Keratinocyte (primary cell): ENCODE measurements at regions not wholly inside any gene's neighbourhood (a gene's known extent, or its start where the extent isn't known, plus 50 kb on each side); places are given as distances from the start of the nearest gene placed in this dataset.

Experiments
- DNase-seq: peaks from one replicate; pipeline ENCODE4 v3.0.0-alpha.2; 2011; ENCODE audit warnings: low read depth, missing footprints, low spot score
- FAIRE-seq: peaks from 2 replicates; lab custom pipeline; 2011; peaks lifted over from hg19 to GRCh38; lab: Jason Lieb, UNC
- H2AFZ ChIP-seq: 2 replicates; pipeline ENCODE4 v1.6.0; 2012; ENCODE audit warnings: low read length, control low read depth, inconsistent platforms; ENCODE audit not compliant: control insufficient read depth
- H3K27ac ChIP-seq: 2 replicates; pipeline ENCODE4 v1.5.1; 2011; ENCODE audit warnings: low read length; ENCODE audit not compliant: control insufficient read depth, insufficient read depth
- H3K27me3 ChIP-seq: 3 replicates; pipeline ENCODE4 v1.6.0; 2011; ENCODE audit warnings: low read length; ENCODE audit not compliant: control insufficient read depth, insufficient read depth; ENCODE audit errors: extremely low read depth
- H3K36me3 ChIP-seq, 2 experiments: 2 replicates in 1 of 2; 3 replicates in 1 of 2; pipeline ENCODE4 v1.5.1; 2011; ENCODE audit warnings: low read length in 2 of 2, mild to moderate bottlenecking in 1 of 2; ENCODE audit not compliant: control insufficient read depth in 2 of 2, insufficient read depth in 2 of 2; ENCODE audit errors: extremely low read depth in 1 of 2
- H3K4me1 ChIP-seq: 3 replicates; pipeline ENCODE4 v1.5.1; 2011; ENCODE audit warnings: low read length; ENCODE audit not compliant: control insufficient read depth, insufficient read depth; ENCODE audit errors: extremely low read depth
- H3K4me2 ChIP-seq: 3 replicates; pipeline ENCODE4 v1.6.0; 2011; ENCODE audit warnings: low read depth, low read length; ENCODE audit not compliant: control insufficient read depth, insufficient read depth; ENCODE audit errors: extremely low read depth
- H3K4me3 ChIP-seq, 3 experiments: fragments of 200-600 bp in 1 of 3; sonication (generic) in 1 of 3; 2 replicates in 2 of 3; 3 replicates in 1 of 3; pipeline ENCODE4 v1.5.1; 2011 to 2016; ENCODE audit warnings: low read length in 3 of 3, mild to moderate bottlenecking in 3 of 3, control low read depth in 2 of 3, inconsistent platforms in 1 of 3, low read depth in 1 of 3, mixed read lengths in 1 of 3, mixed run types in 1 of 3, moderate library complexity in 1 of 3; ENCODE audit not compliant: control insufficient read depth in 2 of 3, insufficient read depth in 2 of 3; ENCODE audit errors: extremely low read depth in 1 of 3
- H3K79me2 ChIP-seq: 2 replicates; pipeline ENCODE4 v1.6.0; 2012; ENCODE audit warnings: low read length; ENCODE audit not compliant: control insufficient read depth, insufficient read depth
- H3K9ac ChIP-seq: 3 replicates; pipeline ENCODE4 v1.6.0; 2011; ENCODE audit warnings: low read length; ENCODE audit not compliant: control insufficient read depth, insufficient read depth; ENCODE audit errors: extremely low read depth
- H3K9me1 ChIP-seq: 3 replicates; pipeline ENCODE4 v1.6.0; 2011; ENCODE audit warnings: low read length; ENCODE audit not compliant: control insufficient read depth, insufficient read depth; ENCODE audit errors: extremely low read depth
- H3K9me3 ChIP-seq: 2 replicates; pipeline ENCODE4 v1.5.1; 2012; ENCODE audit warnings: low read depth, low read length; ENCODE audit not compliant: control insufficient read depth
- H4K20me1 ChIP-seq: 3 replicates; pipeline ENCODE4 v1.6.0; 2011; ENCODE audit warnings: low read length; ENCODE audit not compliant: control insufficient read depth, insufficient read depth; ENCODE audit errors: extremely low read depth
- CTCF ChIP-seq, 3 experiments: IDR thresholded peaks in 1 of 3; conservative IDR thresholded peaks in 1 of 3; optimal IDR thresholded peaks in 1 of 3; 2 replicates in 2 of 3; 3 replicates in 1 of 3; pipeline versions ENCODE3 to v1.5.1; 2011; ENCODE audit warnings: low read length in 3 of 3, mild to moderate bottlenecking in 3 of 3, moderate library complexity in 2 of 3, control low read depth in 1 of 3, inconsistent platforms in 1 of 3; ENCODE audit not compliant: insufficient read depth in 2 of 3; ENCODE audit errors: extremely low read depth in 1 of 3
- EZH2 ChIP-seq: IDR thresholded peaks from one replicate; pipeline ENCODE4 v1.6.1; 2012; ENCODE audit warnings: inconsistent platforms, mild to moderate bottlenecking, low read length, moderate library complexity
- dilution Hi-C: fragments of 300-500 bp; cut with MboI; formaldehyde crosslinking; loops from one replicate; pipeline ENCODE4 v1.7.0; 2020; ENCODE audit warnings: low sequenced_read_pairs; ENCODE audit not compliant: extremely low pct_ligation_motif_present

GRCh38 chr11:11155962-11156815 is 196.9 kb downstream of the CSNK2A3 start:
- Histone ChIP-seq H4K20me1 (no peaks in the 10 kb centered on the region), H3K9ac (no peak overlapping the region), H3K9me1 (no peaks in the 10 kb centered on the region), H3K4me3 (no peak overlapping the region), H3K4me2 (no peak overlapping the region), H3K27ac (no peak overlapping the region), H3K36me3 (no peaks in the 10 kb centered on the region), H2AFZ (no peak overlapping the region), H3K27me3 (peaks cover 12% of the 10 kb centered on the region), H3K9me3 (no peaks in the 10 kb centered on the region), H3K79me2 (no peaks in the 10 kb centered on the region), H3K4me1 (no peaks in the 10 kb centered on the region)
- dilution Hi-C loops, result no loop called here
- TF ChIP-seq EZH2 (no peak), CTCF (optimal IDR thresholded peaks at IDR 0.05 in 1 of 3, IDR thresholded peaks at IDR 0.05 in 1 of 3, conservative IDR thresholded peaks at IDR 0.05 in 1 of 3; ENCODE audit: extremely low read depth in 1 of 3, insufficient read depth in 2 of 3, low read length in 3 of 3) (peak; percentile 49 to 70 (median 68))
- FAIRE-seq, result no peak
- DNase-seq, result no peak

- Histone ChIP-seq H3K36me3 (no peaks in the 10 kb centered on the region), H3K4me1 (no peaks in the 10 kb centered on the region), H3K27ac (no peak overlapping the region), H4K20me1 (no peaks in the 10 kb centered on the region), H3K9me3 (no peaks in the 10 kb centered on the region), H3K27me3 (peaks cover 6% of the 10 kb centered on the region), H3K9ac (no peak overlapping the region), H3K79me2 (no peaks in the 10 kb centered on the region), H3K4me3 (no peak overlapping the region), H3K4me2 (no peak overlapping the region), H3K9me1 (no peaks in the 10 kb centered on the region), H2AFZ (no peak overlapping the region)
- dilution Hi-C loops, result no loop called here
- DNase-seq (no peak), FAIRE-seq (no peak)
- no peak for TF ChIP-seq CTCF (optimal IDR thresholded peaks at IDR 0.05 in 1 of 3, IDR thresholded peaks at IDR 0.05 in 1 of 3, conservative IDR thresholded peaks at IDR 0.05 in 1 of 3; ENCODE audit: extremely low read depth in 1 of 3, insufficient read depth in 2 of 3, low read length in 3 of 3)
- no peak for TF ChIP-seq EZH2
Measured at GRCh38 chr11:11152877-11153276, 200.2 kb downstream of the CSNK2A3 start.
